GM12864 (cell line): ENCODE measurements at regions not wholly inside any gene's neighbourhood (a gene's known extent, or its start where the extent isn't known, plus 50 kb on each side); places are given as distances from the start of the nearest gene placed in this dataset.

Experiments
- DNase-seq: peaks from one replicate; pipeline ENCODE4 v3.0.0-alpha.2; 2011; ENCODE audit warnings: low read depth
- H3K4me3 ChIP-seq: 2 replicates; pipeline ENCODE4 v1.5.1; 2011; ENCODE audit warnings: mild to moderate bottlenecking, low read depth, low read length, control low read depth
- CTCF ChIP-seq: IDR thresholded peaks from 2 replicates; pipeline ENCODE4 v1.5.1; 2011; ENCODE audit warnings: low read depth, mild to moderate bottlenecking, moderate library complexity, low read length, control low read depth, inconsistent platforms; ENCODE audit errors: missing control alignments

- H3K4me3 ChIP-seq: no peak overlapping the region
- no peak for DNase-seq
- no peak for TF ChIP-seq CTCF
Observed at GRCh38 chrX:40265936-40266335, 168.2 kb upstream of the BCOR start.

- H3K4me3 ChIP-seq: no peak overlapping the region
- no peak for DNase-seq
- no peak for TF ChIP-seq CTCF
Observed at GRCh38 chrX:40263014-40263560, 165.3 kb upstream of the BCOR start.

- DNase-seq: no peak
- H3K4me3 ChIP-seq: no peak overlapping the region
- TF ChIP-seq CTCF: no peak
Observed at GRCh38 chrX:40262157-40263013, 164.6 kb upstream of the BCOR start.

GRCh38 chrX:40261833-40262156 lies 164.0 kb upstream of the BCOR start:
- no peak for DNase-seq
- TF ChIP-seq CTCF: no peak
- no peak overlapping the region for H3K4me3 ChIP-seq

- DNase-seq: no peak
- H3K4me3 ChIP-seq: no peak overlapping the region
- TF ChIP-seq CTCF: no peak
Observed at GRCh38 chrX:40260146-40260747, 162.5 kb upstream of the BCOR start.

GRCh38 chrX:40258909-40259308 lies 161.2 kb upstream of the BCOR start:
- H3K4me3 ChIP-seq: no peak overlapping the region
- DNase-seq: no peak
- TF ChIP-seq CTCF: no peak
